H1 (cell line): ENCODE measurements at regions not wholly inside any gene's neighbourhood (a gene's known extent, or its start where the extent isn't known, plus 50 kb on each side); places are given as distances from the start of the nearest gene placed in this dataset.

Source experiments
- HDAC6 ChIP-seq: IDR thresholded peaks from one replicate; pipeline ENCODE4 v1.7.1; 2012; ENCODE audit warnings: low read depth, mild to moderate bottlenecking, inconsistent platforms, low read length, moderate library complexity
- NANOG ChIP-seq: IDR thresholded peaks from 2 replicates; pipeline ENCODE4 v1.6.1; 2011; ENCODE audit warnings: low read length, low read depth, mild to moderate bottlenecking, inconsistent platforms; ENCODE audit not compliant: insufficient read depth, poor library complexity, severe bottlenecking
- NRF1 ChIP-seq: IDR thresholded peaks from 2 replicates; pipeline ENCODE4 v1.6.1; 2011; ENCODE audit warnings: mild to moderate bottlenecking, low read depth, low read length, improper control_type of control experiment
- RNF2 ChIP-seq: fragments of 200-900, 300-1000 bp; sonication (generic); IDR thresholded peaks from 2 replicates; pipeline ENCODE4 v1.7.1; 2016; ENCODE audit warnings: borderline replicate concordance, low read depth, mild to moderate bottlenecking, antibody characterized with exemption, low read length; ENCODE audit not compliant: poor library complexity, severe bottlenecking; ENCODE audit errors: missing control alignments
- SIRT6 ChIP-seq: IDR thresholded peaks from one replicate; pipeline ENCODE4 v1.7.1; 2012; ENCODE audit warnings: low read length, inconsistent platforms
- SP2 ChIP-seq: IDR thresholded peaks from 2 replicates; pipeline ENCODE4 v1.6.1; 2012; ENCODE audit warnings: mild to moderate bottlenecking, low read length, inconsistent platforms
- TF ChIP-seq, protein P1 (sequence below), 3 experiments: IDR thresholded peaks; 1 replicate in 2 of 3; 2 replicates in 1 of 3; pipeline versions ENCODE4 v1.5.1 to v1.6.1; 2011; ENCODE audit warnings: low read length in 3 of 3, mild to moderate bottlenecking in 3 of 3, inconsistent platforms in 2 of 3, low read depth in 1 of 3, moderate library complexity in 1 of 3; ENCODE audit not compliant: insufficient read depth in 1 of 3; ENCODE audit errors: control extremely low read depth in 1 of 3

DNA sequence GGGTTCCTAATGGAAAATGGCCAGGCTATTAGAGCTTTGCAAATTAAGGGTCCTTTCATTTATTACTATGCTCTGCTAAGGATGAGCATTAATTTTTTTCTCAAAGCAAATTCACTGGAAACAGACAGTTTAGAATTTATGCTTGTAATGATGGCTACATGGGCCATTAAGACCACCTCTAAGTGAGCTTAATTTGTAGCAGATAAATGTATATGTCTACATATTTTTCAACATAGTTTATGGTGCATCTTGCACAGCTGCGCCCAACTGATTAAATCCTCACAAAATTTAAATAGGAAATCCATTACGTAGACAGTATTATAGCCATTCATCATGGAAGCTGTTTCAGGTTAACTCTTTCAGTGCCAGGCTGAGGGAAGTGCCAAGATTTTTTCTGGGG, 220.9 kb downstream of the CBLN1 start (continued):
- TF ChIP-seq, protein P1, sequence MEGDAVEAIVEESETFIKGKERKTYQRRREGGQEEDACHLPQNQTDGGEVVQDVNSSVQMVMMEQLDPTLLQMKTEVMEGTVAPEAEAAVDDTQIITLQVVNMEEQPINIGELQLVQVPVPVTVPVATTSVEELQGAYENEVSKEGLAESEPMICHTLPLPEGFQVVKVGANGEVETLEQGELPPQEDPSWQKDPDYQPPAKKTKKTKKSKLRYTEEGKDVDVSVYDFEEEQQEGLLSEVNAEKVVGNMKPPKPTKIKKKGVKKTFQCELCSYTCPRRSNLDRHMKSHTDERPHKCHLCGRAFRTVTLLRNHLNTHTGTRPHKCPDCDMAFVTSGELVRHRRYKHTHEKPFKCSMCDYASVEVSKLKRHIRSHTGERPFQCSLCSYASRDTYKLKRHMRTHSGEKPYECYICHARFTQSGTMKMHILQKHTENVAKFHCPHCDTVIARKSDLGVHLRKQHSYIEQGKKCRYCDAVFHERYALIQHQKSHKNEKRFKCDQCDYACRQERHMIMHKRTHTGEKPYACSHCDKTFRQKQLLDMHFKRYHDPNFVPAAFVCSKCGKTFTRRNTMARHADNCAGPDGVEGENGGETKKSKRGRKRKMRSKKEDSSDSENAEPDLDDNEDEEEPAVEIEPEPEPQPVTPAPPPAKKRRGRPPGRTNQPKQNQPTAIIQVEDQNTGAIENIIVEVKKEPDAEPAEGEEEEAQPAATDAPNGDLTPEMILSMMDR (IDR thresholded peaks at IDR 0.05; ENCODE audit: control extremely low read depth in 1 of 3, insufficient read depth in 1 of 3, low read depth in 1 of 3, low read length in 3 of 3) = no peak
- TF ChIP-seq RNF2 (no peak), SIRT6 (no peak), NANOG (no peak), NRF1 (no peak), SP2 (no peak), HDAC6 (no peak)
